Astrocyte (in vitro differentiated cells and primary cell): ENCODE measurements at regions not wholly inside any gene's neighbourhood (a gene's known extent, or its start where the extent isn't known, plus 50 kb on each side); places are given as distances from the start of the nearest gene placed in this dataset.
A peak's percentile ranks its signal among the peaks of the same experiment; 100 is the strongest.

ENCODE experiments used
- DNase-seq: peaks from one replicate; pipeline ENCODE4 v3.0.0-alpha.2; 2010; ENCODE audit warnings: low read depth
- FAIRE-seq: peaks from 2 replicates; lab custom pipeline; 2011; peaks lifted over from hg19 to GRCh38; lab: Jason Lieb, UNC
- H2AFZ ChIP-seq: 2 replicates; pipeline ENCODE4 v1.6.0; 2012; ENCODE audit warnings: low read depth, low read length, inconsistent platforms
- H3K27ac ChIP-seq: 2 replicates; pipeline ENCODE4 v1.5.1; 2011; ENCODE audit warnings: low read depth, low read length, inconsistent platforms
- H3K27me3 ChIP-seq: 2 replicates; pipeline ENCODE4 v1.6.0; 2011; ENCODE audit warnings: low read length, inconsistent platforms; ENCODE audit not compliant: insufficient read depth
- H3K36me3 ChIP-seq: 2 replicates; pipeline ENCODE4 v1.5.1; 2011; ENCODE audit warnings: low read length, inconsistent platforms; ENCODE audit not compliant: insufficient read depth
- H3K4me1 ChIP-seq: 2 replicates; pipeline ENCODE4 v1.5.1; 2011; ENCODE audit warnings: low read length, inconsistent platforms; ENCODE audit not compliant: insufficient read depth
- H3K4me2 ChIP-seq: 2 replicates; pipeline ENCODE4 v1.6.0; 2012; ENCODE audit warnings: low read length, inconsistent platforms
- H3K4me3 ChIP-seq: 2 replicates; pipeline ENCODE4 v1.5.1; 2011; ENCODE audit warnings: low read depth, mild to moderate bottlenecking, low read length, inconsistent platforms; ENCODE audit not compliant: insufficient read depth
- H3K79me2 ChIP-seq: 2 replicates; pipeline ENCODE4 v1.6.0; 2012; ENCODE audit warnings: mild to moderate bottlenecking, low read length, inconsistent platforms; ENCODE audit not compliant: insufficient read depth
- H3K9ac ChIP-seq: 2 replicates; pipeline ENCODE4 v1.6.0; 2012; ENCODE audit warnings: mild to moderate bottlenecking, low read length, inconsistent platforms
- H3K9me3 ChIP-seq: 2 replicates; pipeline ENCODE4 v1.5.1; 2012; ENCODE audit warnings: low read depth, mild to moderate bottlenecking, low read length, inconsistent platforms; ENCODE audit not compliant: insufficient read depth
- H4K20me1 ChIP-seq: 2 replicates; pipeline ENCODE4 v1.6.0; 2012; ENCODE audit warnings: low read length, inconsistent platforms; ENCODE audit not compliant: insufficient read depth
- H3K27ac Mint-ChIP-seq: one replicate; pipeline ENCODE4 v1.8.0; 2021; ENCODE audit warnings: mild to moderate bottlenecking, mixed read lengths; ENCODE audit not compliant: unreplicated experiment
- H3K27me3 Mint-ChIP-seq: one replicate; pipeline ENCODE4 v1.8.0; 2021; ENCODE audit warnings: low read depth, mixed read lengths; ENCODE audit not compliant: unreplicated experiment
- H3K36me3 Mint-ChIP-seq: one replicate; pipeline ENCODE4 v1.8.0; 2021; ENCODE audit warnings: low read depth, mixed read lengths; ENCODE audit not compliant: unreplicated experiment
- H3K4me1 Mint-ChIP-seq: one replicate; pipeline ENCODE4 v1.8.0; 2021; ENCODE audit warnings: low read depth, mixed read lengths; ENCODE audit not compliant: unreplicated experiment
- H3K4me3 Mint-ChIP-seq: one replicate; pipeline ENCODE4 v1.8.0; 2021; ENCODE audit warnings: mild to moderate bottlenecking, moderate library complexity, mixed read lengths; ENCODE audit not compliant: unreplicated experiment
- H3K9me3 Mint-ChIP-seq: one replicate; pipeline ENCODE4 v1.8.0; 2021; ENCODE audit warnings: mild to moderate bottlenecking, mixed read lengths; ENCODE audit not compliant: unreplicated experiment
- EZH2 ChIP-seq: IDR thresholded peaks from 2 replicates; pipeline ENCODE4 v1.6.1; 2012; ENCODE audit warnings: mild to moderate bottlenecking, low read length, inconsistent platforms; ENCODE audit not compliant: insufficient read depth
- TF ChIP-seq, protein P1 (sequence below): IDR thresholded peaks from 2 replicates; pipeline ENCODE4 v1.5.1; 2011; ENCODE audit warnings: low read depth, mild to moderate bottlenecking, inconsistent platforms, low read length, moderate library complexity; ENCODE audit not compliant: insufficient read depth

GRCh38 chr2:5479265-5479928, 212.8 kb upstream of the SOX11 start:
- Histone ChIP-seq H3K4me2 (peak overlapping the region; percentile 68), H2AFZ (peak overlapping the region; percentile 55)
- no peak overlapping the region for H3K27ac Mint-ChIP-seq

GRCh38 chr2:5482929-5483331, 209.3 kb upstream of the SOX11 start:
- Mint-ChIP-seq H3K9me3 (peaks cover 2% of the 10 kb centered on the region), H3K27ac (no peak overlapping the region), H3K4me3 (no peak overlapping the region), H3K36me3 (no peaks in the 10 kb centered on the region), H3K27me3 (peaks cover 3% of the 10 kb centered on the region), H3K4me1 (no peaks in the 10 kb centered on the region)
- Histone ChIP-seq H3K9me3 (no peaks in the 10 kb centered on the region), H2AFZ (peak overlapping the region; percentile 83), H3K4me2 (peak overlapping the region; percentile 55), H3K36me3 (no peaks in the 10 kb centered on the region), H3K4me1 (peaks cover 8% of the 10 kb centered on the region), H3K4me3 (no peak overlapping the region), H3K79me2 (no peaks in the 10 kb centered on the region), H3K9ac (no peak overlapping the region), H3K27me3 (no peaks in the 10 kb centered on the region), H4K20me1 (no peaks in the 10 kb centered on the region), H3K27ac (no peak overlapping the region)
- FAIRE-seq (no peak), DNase-seq (peak; percentile 39)
- TF ChIP-seq, protein P1, sequence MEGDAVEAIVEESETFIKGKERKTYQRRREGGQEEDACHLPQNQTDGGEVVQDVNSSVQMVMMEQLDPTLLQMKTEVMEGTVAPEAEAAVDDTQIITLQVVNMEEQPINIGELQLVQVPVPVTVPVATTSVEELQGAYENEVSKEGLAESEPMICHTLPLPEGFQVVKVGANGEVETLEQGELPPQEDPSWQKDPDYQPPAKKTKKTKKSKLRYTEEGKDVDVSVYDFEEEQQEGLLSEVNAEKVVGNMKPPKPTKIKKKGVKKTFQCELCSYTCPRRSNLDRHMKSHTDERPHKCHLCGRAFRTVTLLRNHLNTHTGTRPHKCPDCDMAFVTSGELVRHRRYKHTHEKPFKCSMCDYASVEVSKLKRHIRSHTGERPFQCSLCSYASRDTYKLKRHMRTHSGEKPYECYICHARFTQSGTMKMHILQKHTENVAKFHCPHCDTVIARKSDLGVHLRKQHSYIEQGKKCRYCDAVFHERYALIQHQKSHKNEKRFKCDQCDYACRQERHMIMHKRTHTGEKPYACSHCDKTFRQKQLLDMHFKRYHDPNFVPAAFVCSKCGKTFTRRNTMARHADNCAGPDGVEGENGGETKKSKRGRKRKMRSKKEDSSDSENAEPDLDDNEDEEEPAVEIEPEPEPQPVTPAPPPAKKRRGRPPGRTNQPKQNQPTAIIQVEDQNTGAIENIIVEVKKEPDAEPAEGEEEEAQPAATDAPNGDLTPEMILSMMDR, result no peak
- TF ChIP-seq EZH2, result no peak

More at GRCh38 chr2:5479265-5479928, 212.8 kb upstream of the SOX11 start:
- FAIRE-seq (no peak), DNase-seq (no peak)
- Histone ChIP-seq H3K27me3 (no peaks in the 10 kb centered on the region), H3K79me2 (no peaks in the 10 kb centered on the region), H3K36me3 (no peaks in the 10 kb centered on the region), H3K9ac (no peak overlapping the region), H4K20me1 (no peaks in the 10 kb centered on the region), H3K4me1 (peaks cover 8% of the 10 kb centered on the region), H3K4me3 (peak overlapping the region; percentile 37), H3K27ac (no peak overlapping the region), H3K9me3 (no peaks in the 10 kb centered on the region)
- Mint-ChIP-seq H3K36me3 (no peaks in the 10 kb centered on the region), H3K27me3 (no peaks in the 10 kb centered on the region), H3K9me3 (no peaks in the 10 kb centered on the region), H3K4me1 (no peaks in the 10 kb centered on the region), H3K4me3 (no peak overlapping the region)
- TF ChIP-seq, protein P1, result no peak
- no peak for TF ChIP-seq EZH2

GRCh38 chr2:5484868-5485267, 207.3 kb upstream of the SOX11 start:
- no peak overlapping the region for H3K27ac ChIP-seq
- H3K27me3 ChIP-seq, result no peaks in the 10 kb centered on the region
- H3K4me1 Mint-ChIP-seq, result no peaks in the 10 kb centered on the region
- no peak overlapping the region for H3K4me2 ChIP-seq
- no peak for FAIRE-seq
- H4K20me1 ChIP-seq, result no peaks in the 10 kb centered on the region
- no peak overlapping the region for H3K4me3 Mint-ChIP-seq
- H2AFZ ChIP-seq, result no peak overlapping the region
- no peak overlapping the region for H3K9ac ChIP-seq
- H3K9me3 ChIP-seq, result no peaks in the 10 kb centered on the region
- DNase-seq, result no peak
- H3K4me1 ChIP-seq, result peaks cover 8% of the 10 kb centered on the region
- H3K79me2 ChIP-seq, result no peaks in the 10 kb centered on the region
- TF ChIP-seq, protein P1, result no peak
- no peak for TF ChIP-seq EZH2
- no peaks in the 10 kb centered on the region for H3K36me3 ChIP-seq
- no peaks in the 10 kb centered on the region for H3K36me3 Mint-ChIP-seq
- no peak overlapping the region for H3K27ac Mint-ChIP-seq
- peaks cover 2% of the 10 kb centered on the region for H3K9me3 Mint-ChIP-seq
- H3K27me3 Mint-ChIP-seq, result peaks cover 3% of the 10 kb centered on the region
- no peak overlapping the region for H3K4me3 ChIP-seq
